HepG2 (cell line): ENCODE measurements at regions not wholly inside any gene's neighbourhood (a gene's known extent, or its start where the extent isn't known, plus 50 kb on each side); places are given as distances from the start of the nearest gene placed in this dataset.

Source experiments
- AFF4 ChIP-seq: sonication (generic); formaldehyde crosslinking; IDR thresholded peaks from 2 replicates; pipeline ENCODE4 v1.4.0; 2020; ENCODE audit warnings: missing genetic modification reagents
- E2F5 ChIP-seq: sonication (generic); formaldehyde crosslinking; conservative IDR thresholded peaks from 2 replicates; pipeline ENCODE4 v1.4.0; 2020; ENCODE audit warnings: missing genetic modification reagents
- EP300 ChIP-seq, 3 experiments: sonication (generic) in 1 of 3; formaldehyde crosslinking in 1 of 3; IDR thresholded peaks; 2 replicates each; pipeline versions ENCODE4 v1.5.1 to v1.6.1; 2011 to 2020; ENCODE audit warnings: low read depth in 2 of 3, low read length in 2 of 3, borderline replicate concordance in 1 of 3, improper control_type of control experiment in 1 of 3, mild to moderate bottlenecking in 1 of 3, missing genetic modification reagents in 1 of 3, moderate library complexity in 1 of 3
- HOMEZ ChIP-seq: IDR thresholded peaks from 2 replicates; pipeline ENCODE4 v1.6.1; 2016; ENCODE audit warnings: low read depth
- MYC ChIP-seq: sonication (generic); formaldehyde crosslinking; IDR thresholded peaks from 2 replicates; pipeline ENCODE4 v1.9.0; 2021; ENCODE audit warnings: missing genetic modification reagents, borderline replicate concordance
- NFAT5 ChIP-seq: sonication (generic); formaldehyde crosslinking; IDR thresholded peaks from 2 replicates; pipeline ENCODE4 v1.4.0; 2020; ENCODE audit warnings: missing genetic modification reagents
- NR1H2 ChIP-seq: sonication (generic); formaldehyde crosslinking; IDR thresholded peaks from 2 replicates; pipeline ENCODE4 v1.8.1; 2022; ENCODE audit warnings: low read depth, missing genetic modification reagents, borderline replicate concordance
- PRDM4 ChIP-seq: sonication (generic); formaldehyde crosslinking; IDR thresholded peaks from 2 replicates; pipeline ENCODE4 v1.9.0; 2021; ENCODE audit warnings: missing genetic modification reagents, borderline replicate concordance
- ZNF552 ChIP-seq: sonication (generic); formaldehyde crosslinking; IDR thresholded peaks from 2 replicates; pipeline ENCODE4 v1.9.0; 2022; ENCODE audit warnings: missing genetic modification reagents, mild to moderate bottlenecking, borderline replicate concordance
- ZNF749 ChIP-seq: sonication (generic); formaldehyde crosslinking; IDR thresholded peaks from 2 replicates; pipeline ENCODE4 v1.8.0; 2022; ENCODE audit warnings: mild to moderate bottlenecking, missing genetic modification reagents, moderate library complexity, borderline replicate concordance

GRCh38 chr9:1115370-1115769 lies 65.2 kb downstream of the DMRT2 start:
- TF ChIP-seq ZNF749 (CRISPR knock-in tag) (no peak), HOMEZ (CRISPR knock-in tag) (no peak), AFF4 (CRISPR knock-in tag) (no peak), PRDM4 (no peak), E2F5 (CRISPR knock-in tag) (no peak), MYC (no peak), NFAT5 (CRISPR knock-in tag) (no peak), ZNF552 (CRISPR knock-in tag) (no peak), EP300 (IDR thresholded peaks at IDR 0.05; ENCODE audit: low read depth in 2 of 2, low read length in 2 of 2) (no peak), EP300 (CRISPR knock-in tag; IDR thresholded peaks at IDR 0.05; ENCODE audit: borderline replicate concordance) (no peak), NR1H2 (no peak)
